ENCODE measurements at regions not wholly inside any gene's neighbourhood (a gene's known extent, or its start where the extent isn't known, plus 50 kb on each side); places are given as distances from the start of the nearest gene placed in this dataset.

DNA sequence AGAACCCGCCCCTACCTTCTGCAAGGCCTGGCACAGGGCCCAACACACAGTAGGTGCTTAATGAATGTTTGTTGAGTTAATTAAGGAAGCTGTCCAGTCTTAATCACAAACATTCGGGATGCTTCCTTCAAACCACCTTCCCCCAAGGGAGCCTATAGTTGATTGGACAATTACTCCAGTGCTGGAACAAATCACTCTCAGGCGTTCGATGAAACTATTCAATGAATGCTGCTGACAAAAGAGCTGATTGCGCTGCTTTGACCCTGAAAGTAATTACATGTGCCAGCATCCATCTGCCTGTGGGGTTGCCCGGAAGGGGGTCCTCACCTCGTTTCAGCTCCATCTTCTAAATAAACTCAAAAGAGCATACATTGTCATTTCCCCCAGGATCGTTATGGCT, 112.0 kb upstream of the SRSF6 start:
- DNase-seq = no peak
- Histone ChIP-seq H3K4me3 (no peak overlapping the region), H3K9me3 (peaks cover 0 to 22% (median 8%) of the 10 kb centered on the region in 11 donors), H3K27ac (no peak overlapping the region), H3K27me3 (peaks cover 0 to 14% (median 4%) of the 10 kb centered on the region in 7 donors), H3K36me3 (no peaks in the 10 kb centered on the region), H3K4me1 (no peaks in the 10 kb centered on the region)
- no peak for ATAC-seq
- intact Hi-C loops (cut with DNase I) = no loop called here
- TF ChIP-seq, protein P1, sequence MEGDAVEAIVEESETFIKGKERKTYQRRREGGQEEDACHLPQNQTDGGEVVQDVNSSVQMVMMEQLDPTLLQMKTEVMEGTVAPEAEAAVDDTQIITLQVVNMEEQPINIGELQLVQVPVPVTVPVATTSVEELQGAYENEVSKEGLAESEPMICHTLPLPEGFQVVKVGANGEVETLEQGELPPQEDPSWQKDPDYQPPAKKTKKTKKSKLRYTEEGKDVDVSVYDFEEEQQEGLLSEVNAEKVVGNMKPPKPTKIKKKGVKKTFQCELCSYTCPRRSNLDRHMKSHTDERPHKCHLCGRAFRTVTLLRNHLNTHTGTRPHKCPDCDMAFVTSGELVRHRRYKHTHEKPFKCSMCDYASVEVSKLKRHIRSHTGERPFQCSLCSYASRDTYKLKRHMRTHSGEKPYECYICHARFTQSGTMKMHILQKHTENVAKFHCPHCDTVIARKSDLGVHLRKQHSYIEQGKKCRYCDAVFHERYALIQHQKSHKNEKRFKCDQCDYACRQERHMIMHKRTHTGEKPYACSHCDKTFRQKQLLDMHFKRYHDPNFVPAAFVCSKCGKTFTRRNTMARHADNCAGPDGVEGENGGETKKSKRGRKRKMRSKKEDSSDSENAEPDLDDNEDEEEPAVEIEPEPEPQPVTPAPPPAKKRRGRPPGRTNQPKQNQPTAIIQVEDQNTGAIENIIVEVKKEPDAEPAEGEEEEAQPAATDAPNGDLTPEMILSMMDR (IDR thresholded peaks at IDR 0.05) = no peak
- 48 to 58% methylated on average over 8 of the region's 8 CpGs for WGBS, 2 donors

DNA sequence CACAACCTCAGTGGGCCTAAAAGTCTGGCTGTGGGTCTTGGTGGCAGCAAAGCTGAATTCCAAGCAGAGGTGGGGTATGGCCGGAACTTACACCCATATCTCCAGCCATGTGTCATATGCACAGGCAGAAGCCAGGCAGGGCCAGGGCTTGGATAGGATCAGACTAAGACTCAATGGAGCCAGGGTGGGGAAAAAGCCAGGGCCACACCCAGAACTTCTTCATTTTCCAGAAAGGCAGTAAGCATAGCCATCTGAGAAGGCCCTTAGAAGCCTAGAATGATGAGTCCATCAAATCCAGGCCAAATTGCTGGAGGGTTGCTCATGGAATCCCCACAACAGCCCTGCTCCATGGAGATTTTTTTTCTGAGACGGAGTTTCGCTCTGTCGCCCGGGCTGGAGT, 116.2 kb upstream of the SRSF6 start:
- no peak for ATAC-seq
- Histone ChIP-seq H3K9me3 (peaks cover 0 to 26% (median 8%) of the 10 kb centered on the region in 11 donors), H3K27me3 (peaks cover 0 to 3% (median 0%) of the 10 kb centered on the region in 7 donors), H3K27ac (no peak overlapping the region), H3K36me3 (no peaks in the 10 kb centered on the region), H3K4me1 (no peaks in the 10 kb centered on the region), H3K4me3 (no peak overlapping the region)
- WGBS, 2 donors = 78 to 83% methylated on average over 5 of the region's 5 CpGs
- TF ChIP-seq, protein P1 (IDR thresholded peaks at IDR 0.05) = no peak
- intact Hi-C loops (cut with DNase I) = no loop called here
- no peak for DNase-seq

DNA sequence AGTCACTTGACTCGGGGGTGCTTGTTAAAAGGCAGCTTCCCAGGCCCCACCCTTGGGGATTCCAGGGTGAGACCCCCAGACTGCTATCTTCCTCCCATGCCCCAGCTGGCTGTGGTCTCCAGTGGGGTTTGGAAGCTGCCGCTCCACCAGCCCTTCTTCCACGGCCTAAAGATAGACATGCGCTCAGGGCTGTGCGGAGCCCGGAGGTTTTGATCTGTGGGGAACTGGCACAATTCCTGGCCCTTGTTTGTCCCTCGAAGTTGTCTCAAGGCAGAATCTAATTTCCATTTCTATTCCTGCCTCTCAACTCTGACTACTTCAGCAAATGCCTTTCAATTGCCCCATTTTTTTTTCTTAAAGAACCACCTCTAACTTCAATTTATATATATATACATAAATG, 120.7 kb upstream of the SRSF6 start:
- Histone ChIP-seq H3K36me3 (no peaks in the 10 kb centered on the region), H3K4me3 (no peak overlapping the region), H3K4me1 (no peaks in the 10 kb centered on the region), H3K27ac (no peak overlapping the region), H3K9me3 (peaks cover 0 to 43% (median 18%) of the 10 kb centered on the region in 11 donors), H3K27me3 (no peaks in the 10 kb centered on the region)
- no peak for ATAC-seq
- no peak for DNase-seq
- 77 to 86% methylated on average over 7 of the region's 7 CpGs for WGBS, 2 donors
- TF ChIP-seq, protein P1 (IDR thresholded peaks at IDR 0.05) = no peak
- intact Hi-C loops (cut with DNase I) = no loop called here

DNA sequence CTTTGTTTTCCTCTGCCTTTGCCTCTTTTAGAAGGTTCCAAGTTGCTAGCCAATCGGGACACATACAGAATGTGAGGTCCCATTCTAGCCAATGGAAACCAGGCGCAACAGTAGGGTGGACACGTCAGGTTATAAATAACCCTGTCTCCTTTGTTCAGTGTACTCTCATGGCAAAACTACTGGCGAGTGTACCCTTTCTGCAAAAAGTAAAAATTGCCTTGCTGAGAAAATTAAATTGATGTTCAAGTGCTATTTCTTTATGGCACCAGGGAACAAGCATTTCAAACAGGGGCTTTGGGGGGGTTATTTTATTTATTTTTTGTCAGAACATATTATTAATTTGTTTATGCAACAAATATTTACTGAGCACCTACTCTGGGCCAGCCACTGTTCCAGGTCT, 123.6 kb upstream of the SRSF6 start:
- ATAC-seq = no peak
- no peak for DNase-seq
- Histone ChIP-seq H3K9me3 (peaks cover 0 to 44% (median 18%) of the 10 kb centered on the region in 11 donors), H3K4me3 (no peak overlapping the region), H3K27ac (no peak overlapping the region), H3K4me1 (no peaks in the 10 kb centered on the region), H3K36me3 (no peaks in the 10 kb centered on the region), H3K27me3 (no peaks in the 10 kb centered on the region)
- 76 to 84% methylated on average over 4 of the region's 4 CpGs for WGBS, 2 donors
- TF ChIP-seq, protein P1 (IDR thresholded peaks at IDR 0.05) = no peak
- intact Hi-C loops (cut with DNase I) = no loop called here

Measured in heart right ventricle (tissue), 16 donors.